ENCODE measurements at regions not wholly inside any gene's neighbourhood (a gene's known extent, or its start where the extent isn't known, plus 50 kb on each side); places are given as distances from the start of the nearest gene placed in this dataset.

- TF ChIP-seq FOXP2 (optimal IDR thresholded peaks at IDR 0.05; ENCODE audit: borderline replicate concordance, extremely low read depth, extremely low read length, insufficient read depth) (no peak), TAF1 (IDR thresholded peaks at IDR 0.05; ENCODE audit: borderline replicate concordance, insufficient read depth, low read length) (no peak), POLR2AphosphoS5 (IDR thresholded peaks at IDR 0.05; ENCODE audit: low read depth, low read length) (no peak), SIN3A (IDR thresholded peaks at IDR 0.05; ENCODE audit: borderline replicate concordance, insufficient read depth, low read length) (no peak), REST (IDR thresholded peaks at IDR 0.05; ENCODE audit: insufficient read depth in 1 of 2, low read depth in 2 of 2, low read length in 2 of 2) (no peak)
Measured at GRCh38 chr16:85483424-85483823, 129.7 kb upstream of the GSE1 start.

GRCh38 chr16:85484347-85485300 is 128.5 kb upstream of the GSE1 start:
- no peak for TF ChIP-seq TAF1 (IDR thresholded peaks at IDR 0.05; ENCODE audit: borderline replicate concordance, insufficient read depth, low read length)
- no peak for TF ChIP-seq POLR2AphosphoS5 (IDR thresholded peaks at IDR 0.05; ENCODE audit: low read depth, low read length)
- TF ChIP-seq REST (IDR thresholded peaks at IDR 0.05; ENCODE audit: insufficient read depth in 1 of 2, low read depth in 2 of 2, low read length in 2 of 2): no peak
- no peak for TF ChIP-seq SIN3A (IDR thresholded peaks at IDR 0.05; ENCODE audit: borderline replicate concordance, insufficient read depth, low read length)
- no peak for TF ChIP-seq FOXP2 (optimal IDR thresholded peaks at IDR 0.05; ENCODE audit: borderline replicate concordance, extremely low read depth, extremely low read length, insufficient read depth)

GRCh38 chr16:85485379-85485778 is 127.7 kb upstream of the GSE1 start:
- TF ChIP-seq SIN3A (IDR thresholded peaks at IDR 0.05; ENCODE audit: borderline replicate concordance, insufficient read depth, low read length) (no peak), FOXP2 (optimal IDR thresholded peaks at IDR 0.05; ENCODE audit: borderline replicate concordance, extremely low read depth, extremely low read length, insufficient read depth) (no peak), REST (IDR thresholded peaks at IDR 0.05; ENCODE audit: insufficient read depth in 1 of 2, low read depth in 2 of 2, low read length in 2 of 2) (no peak), POLR2AphosphoS5 (IDR thresholded peaks at IDR 0.05; ENCODE audit: low read depth, low read length) (no peak), TAF1 (IDR thresholded peaks at IDR 0.05; ENCODE audit: borderline replicate concordance, insufficient read depth, low read length) (no peak)

- TF ChIP-seq FOXP2 (optimal IDR thresholded peaks at IDR 0.05; ENCODE audit: borderline replicate concordance, extremely low read depth, extremely low read length, insufficient read depth) (no peak), TAF1 (IDR thresholded peaks at IDR 0.05; ENCODE audit: borderline replicate concordance, insufficient read depth, low read length) (no peak), SIN3A (IDR thresholded peaks at IDR 0.05; ENCODE audit: borderline replicate concordance, insufficient read depth, low read length) (no peak), POLR2AphosphoS5 (IDR thresholded peaks at IDR 0.05; ENCODE audit: low read depth, low read length) (no peak), REST (IDR thresholded peaks at IDR 0.05; ENCODE audit: insufficient read depth in 1 of 2, low read depth in 2 of 2, low read length in 2 of 2) (no peak)
Measured at GRCh38 chr16:85486256-85486915, 126.7 kb upstream of the GSE1 start.
